ENCODE measurements at regions not wholly inside any gene's neighbourhood (a gene's known extent, or its start where the extent isn't known, plus 50 kb on each side); places are given as distances from the start of the nearest gene placed in this dataset.

DNA sequence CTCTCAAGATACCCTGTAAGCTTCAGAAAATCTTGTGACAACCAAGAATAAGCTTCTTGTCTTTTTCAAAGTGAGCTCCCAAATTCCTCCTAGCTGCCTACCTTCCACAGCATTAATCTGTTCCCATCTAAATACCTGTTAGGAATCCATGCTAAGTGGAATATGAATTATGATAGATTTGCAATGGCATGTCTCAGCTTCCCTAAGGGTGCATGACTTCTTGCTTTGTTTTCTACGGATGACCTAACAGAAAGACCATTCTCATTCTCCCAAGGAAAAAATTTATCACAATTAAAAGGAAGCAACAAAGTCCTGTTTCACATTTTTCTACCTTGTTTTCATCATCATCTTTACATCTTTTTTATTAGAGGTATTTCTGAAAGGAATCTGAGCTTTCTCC lies 532.7 kb downstream of the GRXCR1 start:
- Histone ChIP-seq H3K4me2 (ENCODE audit: control insufficient read depth, extremely low read depth, insufficient read depth, low read depth, low read length) (no peak overlapping the region), H3K4me1 (ENCODE audit: control insufficient read depth, extremely low read depth, insufficient read depth, low read length) (no peaks in the 10 kb centered on the region), H2AFZ (ENCODE audit: control insufficient read depth, low read length) (no peak overlapping the region), H3K9ac (ENCODE audit: control insufficient read depth, extremely low read depth, insufficient read depth, low read length) (no peak overlapping the region), H3K27ac (ENCODE audit: control insufficient read depth, insufficient read depth, low read length) (no peak overlapping the region), H3K4me3 (ENCODE audit: control insufficient read depth in 2 of 3, extremely low read depth in 1 of 3, insufficient read depth in 2 of 3, low read depth in 1 of 3, low read length in 3 of 3) (no peak overlapping the region), H3K27me3 (ENCODE audit: control insufficient read depth, extremely low read depth, insufficient read depth, low read length) (no peaks in the 10 kb centered on the region), H3K79me2 (ENCODE audit: control insufficient read depth, insufficient read depth, low read length) (no peaks in the 10 kb centered on the region), H3K9me3 (ENCODE audit: control insufficient read depth, low read depth, low read length) (no peaks in the 10 kb centered on the region), H3K36me3 (ENCODE audit: control insufficient read depth in 2 of 2, extremely low read depth in 1 of 2, insufficient read depth in 2 of 2, low read length in 2 of 2) (no peaks in the 10 kb centered on the region), H3K9me1 (ENCODE audit: control insufficient read depth, extremely low read depth, insufficient read depth, low read length) (no peaks in the 10 kb centered on the region), H4K20me1 (ENCODE audit: control insufficient read depth, extremely low read depth, insufficient read depth, low read length) (no peaks in the 10 kb centered on the region)
- dilution Hi-C loops (cut with MboI; ENCODE audit: extremely low pct_ligation_motif_present, low sequenced_read_pairs), result no loop called here
- no peak for DNase-seq (ENCODE audit: low read depth, low spot score)
- no peak for FAIRE-seq
- TF ChIP-seq CTCF (optimal IDR thresholded peaks at IDR 0.05 in 1 of 3, IDR thresholded peaks at IDR 0.05 in 1 of 3, conservative IDR thresholded peaks at IDR 0.05 in 1 of 3; ENCODE audit: extremely low read depth in 1 of 3, insufficient read depth in 2 of 3, low read length in 3 of 3) (no peak), EZH2 (IDR thresholded peaks at IDR 0.05; ENCODE audit: low read length) (no peak)

GRCh38 chr4:43435291-43435690 lies 542.8 kb downstream of the GRXCR1 start:
- Histone ChIP-seq H3K4me1 (ENCODE audit: control insufficient read depth, extremely low read depth, insufficient read depth, low read length) (no peaks in the 10 kb centered on the region), H3K9me1 (ENCODE audit: control insufficient read depth, extremely low read depth, insufficient read depth, low read length) (no peaks in the 10 kb centered on the region), H3K27me3 (ENCODE audit: control insufficient read depth, extremely low read depth, insufficient read depth, low read length) (no peaks in the 10 kb centered on the region), H3K4me2 (ENCODE audit: control insufficient read depth, extremely low read depth, insufficient read depth, low read depth, low read length) (no peak overlapping the region), H2AFZ (ENCODE audit: control insufficient read depth, low read length) (no peak overlapping the region), H3K79me2 (ENCODE audit: control insufficient read depth, insufficient read depth, low read length) (no peaks in the 10 kb centered on the region), H3K4me3 (ENCODE audit: control insufficient read depth in 2 of 3, extremely low read depth in 1 of 3, insufficient read depth in 2 of 3, low read depth in 1 of 3, low read length in 3 of 3) (no peak overlapping the region), H4K20me1 (ENCODE audit: control insufficient read depth, extremely low read depth, insufficient read depth, low read length) (no peaks in the 10 kb centered on the region), H3K9ac (ENCODE audit: control insufficient read depth, extremely low read depth, insufficient read depth, low read length) (no peak overlapping the region), H3K9me3 (ENCODE audit: control insufficient read depth, low read depth, low read length) (no peaks in the 10 kb centered on the region), H3K36me3 (ENCODE audit: control insufficient read depth in 2 of 2, extremely low read depth in 1 of 2, insufficient read depth in 2 of 2, low read length in 2 of 2) (no peaks in the 10 kb centered on the region), H3K27ac (ENCODE audit: control insufficient read depth, insufficient read depth, low read length) (no peak overlapping the region)
- FAIRE-seq, result no peak
- DNase-seq (ENCODE audit: low read depth, low spot score), result no peak
- dilution Hi-C loops (cut with MboI; ENCODE audit: extremely low pct_ligation_motif_present, low sequenced_read_pairs), result no loop called here
- TF ChIP-seq CTCF (optimal IDR thresholded peaks at IDR 0.05 in 1 of 3, IDR thresholded peaks at IDR 0.05 in 1 of 3, conservative IDR thresholded peaks at IDR 0.05 in 1 of 3; ENCODE audit: extremely low read depth in 1 of 3, insufficient read depth in 2 of 3, low read length in 3 of 3) (no peak), EZH2 (IDR thresholded peaks at IDR 0.05; ENCODE audit: low read length) (no peak)

Measured in keratinocyte (primary cell).